GM12891 (cell line): ENCODE measurements at regions not wholly inside any gene's neighbourhood (a gene's known extent, or its start where the extent isn't known, plus 50 kb on each side); places are given as distances from the start of the nearest gene placed in this dataset.

Experiments used
- POLR2A ChIP-seq: IDR thresholded peaks from 2 replicates; pipeline ENCODE4 v1.6.1; 2011; ENCODE audit warnings: low read depth, low read length, control low read depth
- POLR2AphosphoS5 ChIP-seq: IDR thresholded peaks from 2 replicates; pipeline ENCODE4 v1.6.1; 2011; ENCODE audit warnings: low read depth, low read length, control low read depth
- SPI1 ChIP-seq: IDR thresholded peaks from 2 replicates; pipeline ENCODE4 v1.6.1; 2011; ENCODE audit warnings: low read depth, low read length, control low read depth

DNA sequence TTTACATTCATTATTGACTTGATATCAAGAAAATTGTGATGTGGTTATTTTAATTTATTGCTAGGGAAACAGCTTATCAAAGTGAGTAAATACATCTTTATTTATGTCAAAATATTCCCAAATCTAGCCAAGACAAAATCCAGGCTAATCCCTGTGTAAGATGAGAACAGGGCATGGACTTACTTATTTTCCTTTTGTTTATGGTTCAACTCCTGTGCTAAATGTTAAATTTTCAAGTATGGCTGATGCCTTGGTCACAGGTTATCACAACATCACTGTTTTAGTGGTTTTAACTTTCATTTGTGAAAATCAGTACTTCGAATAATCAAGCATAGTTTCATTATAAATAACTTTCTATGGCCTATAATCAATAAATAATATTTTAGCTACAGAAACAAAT is 657.0 kb upstream of the SYT4 start:
- TF ChIP-seq POLR2AphosphoS5: no peak
- no peak for TF ChIP-seq POLR2A
- TF ChIP-seq SPI1: no peak
